GM21786 (cell line): ENCODE measurements at regions not wholly inside any gene's neighbourhood (a gene's known extent, or its start where the extent isn't known, plus 50 kb on each side); places are given as distances from the start of the nearest gene placed in this dataset.
"Not testable (repeated sequence)": the region's sequence is repeated elsewhere in the genome, so short reads cannot be mapped to it uniquely, and the experiment has no call there.

ENCODE experiments used
- ATAC-seq: cut with Tn5 transposase; IDR thresholded peaks from one replicate; pipeline ENCODE4 v1.9.1; 2021; ENCODE audit not compliant: unreplicated experiment

GRCh38 chr9:102740578-102740977 lies 254.6 kb upstream of the CYLC2 start:
- ATAC-seq, result no peak

GRCh38 chr9:102728946-102729345 lies 266.2 kb upstream of the CYLC2 start:
- no peak for ATAC-seq

- no peak for ATAC-seq
Observed at GRCh38 chr9:102714184-102714583, 280.9 kb upstream of the CYLC2 start.

GRCh38 chr9:102712910-102713309 lies 282.2 kb upstream of the CYLC2 start:
- not testable (repeated sequence) for ATAC-seq

- no peak for ATAC-seq
Observed at GRCh38 chr9:102700936-102701335, 294.2 kb upstream of the CYLC2 start.

- no peak for ATAC-seq
Observed at GRCh38 chr9:102669220-102669619, 325.9 kb upstream of the CYLC2 start.

- no peak for ATAC-seq
Observed at GRCh38 chr9:102652471-102652870, 342.7 kb upstream of the CYLC2 start.

GRCh38 chr9:102650896-102651295 lies 344.2 kb upstream of the CYLC2 start:
- ATAC-seq, result no peak

GRCh38 chr9:102642651-102643050 lies 352.5 kb upstream of the CYLC2 start:
- no peak for ATAC-seq

GRCh38 chr9:102631559-102631958 lies 363.6 kb upstream of the CYLC2 start:
- ATAC-seq, result no peak

GRCh38 chr9:102609461-102609860 lies 385.7 kb upstream of the CYLC2 start:
- ATAC-seq, result no peak

- ATAC-seq, result not testable (repeated sequence)
Observed at GRCh38 chr9:102603198-102604195, 391.6 kb upstream of the CYLC2 start.

- ATAC-seq, result no peak
Observed at GRCh38 chr9:102594241-102594640, 400.9 kb upstream of the CYLC2 start.

- ATAC-seq, result no peak
Observed at GRCh38 chr9:102587281-102587680, 407.9 kb upstream of the CYLC2 start.

GRCh38 chr9:102569436-102569835 lies 425.7 kb upstream of the CYLC2 start:
- no peak for ATAC-seq

- ATAC-seq, result no peak
Observed at GRCh38 chr9:102551346-102551745, 443.8 kb upstream of the CYLC2 start.

GRCh38 chr9:102550886-102551285 lies 444.2 kb upstream of the CYLC2 start:
- ATAC-seq, result no peak

- ATAC-seq, result no peak
Observed at GRCh38 chr9:102550266-102550665, 444.9 kb upstream of the CYLC2 start.

- ATAC-seq, result no peak
Observed at GRCh38 chr9:102534031-102534430, 461.1 kb upstream of the CYLC2 start.

- ATAC-seq, result no peak
Observed at GRCh38 chr9:102521097-102521755, 473.9 kb upstream of the CYLC2 start.

GRCh38 chr9:102519423-102519822 lies 475.7 kb upstream of the CYLC2 start:
- ATAC-seq, result no peak

- no peak for ATAC-seq
Observed at GRCh38 chr9:102518324-102518723, 476.8 kb upstream of the CYLC2 start.
